K562 (cell line): ENCODE measurements at regions not wholly inside any gene's neighbourhood (a gene's known extent, or its start where the extent isn't known, plus 50 kb on each side); places are given as distances from the start of the nearest gene placed in this dataset.

Experiments used
- ATAC-seq: fragments of 200-7000 bp; cut with Tn5 transposase; 3 replicates; pipeline ENCODE4 v1.9.1; 2020; ENCODE audit warnings: moderate library complexity
- BruUV-seq: library from RNA; stranded (reverse); fragments of 400-500 nt; replicated peaks from 2 replicates; lab custom pipeline; 2021; lab: Mats Ljungman, UMichigan
- CTCF ChIA-PET: fragments of 300-600 bp; formaldehyde crosslinking; extraction: SDS; loops from one replicate; lab custom pipeline; 2021; ENCODE audit warnings: low intra/inter-chr PET ratio; lab: Yijun Ruan, JAX
- POLR2A ChIA-PET: fragments of 300-600, 350-650 bp; sonication (Branson Sonifier 250); formaldehyde crosslinking; extraction: SDS; loops from one replicate; lab custom pipeline; 2021; ENCODE audit warnings: antibody characterized with exemption, inconsistent platforms; lab: Yijun Ruan, JAX
- DNase-seq, 4 experiments: peaks; one replicate each; pipeline versions ENCODE4 v3.0.0 to v3.0.0-alpha.2; 2011 to 2018; ENCODE audit warnings: low spot score in 3 of 4, mixed read lengths in 3 of 4; ENCODE audit errors: extremely low read depth in 1 of 4
- FAIRE-seq: peaks from 2 replicates; lab custom pipeline; 2011; peaks lifted over from hg19 to GRCh38; lab: Jason Lieb, UNC
- H2AFZ ChIP-seq: 2 replicates; pipeline ENCODE4 v1.6.0; 2011; ENCODE audit warnings: low read depth, low read length, control low read depth, inconsistent platforms
- H3K27ac ChIP-seq: fragments of 200-600 bp; 3 replicates; pipeline ENCODE4 v1.8.0; 2011; ENCODE audit warnings: low read depth, mild to moderate bottlenecking, control low read depth, inconsistent platforms, low read length, moderate library complexity, mixed read lengths; ENCODE audit errors: extremely low read depth
- H3K27me3 ChIP-seq, 2 experiments: fragments of 300-600 bp in 1 of 2; 2 replicates in 1 of 2; 3 replicates in 1 of 2; pipeline versions ENCODE4 v1.6.0 to v1.8.0; 2011; ENCODE audit warnings: inconsistent platforms in 2 of 2, low read length in 2 of 2, mild to moderate bottlenecking in 1 of 2, mixed read lengths in 1 of 2, moderate library complexity in 1 of 2; ENCODE audit not compliant: control insufficient read depth in 2 of 2, insufficient read depth in 2 of 2
- H3K36me3 ChIP-seq: fragments of 300-600 bp; 3 replicates; pipeline ENCODE4 v1.8.0; 2011; ENCODE audit warnings: mild to moderate bottlenecking, low read length, inconsistent platforms; ENCODE audit not compliant: control insufficient read depth, insufficient read depth
- H3K4me1 ChIP-seq, 2 experiments: fragments of 200-600 bp in 1 of 2; replicated peaks in 1 of 2; 2 replicates in 1 of 2; 3 replicates in 1 of 2; pipeline versions ENCODE4 v1.5.1 to v1.8.0; 2011; ENCODE audit warnings: inconsistent platforms in 2 of 2, low read length in 2 of 2, mild to moderate bottlenecking in 1 of 2, mixed read lengths in 1 of 2, moderate library complexity in 1 of 2; ENCODE audit not compliant: control insufficient read depth in 2 of 2, insufficient read depth in 2 of 2
- H3K4me2 ChIP-seq: 2 replicates; pipeline ENCODE4 v1.6.1; 2011; ENCODE audit warnings: low read length, control low read depth, inconsistent platforms, mixed read lengths; ENCODE audit not compliant: insufficient read depth
- H3K4me3 ChIP-seq: fragments of 200-600 bp; sonication (generic), shearing (Covaris generic); 2 replicates; pipeline ENCODE4 v1.5.1; 2016; ENCODE audit warnings: control low read depth, inconsistent platforms
- H3K79me2 ChIP-seq: fragments of 200-600 bp; 3 replicates; pipeline ENCODE4 v1.8.0; 2011; ENCODE audit warnings: low read length, inconsistent platforms; ENCODE audit not compliant: control insufficient read depth, insufficient read depth
- H3K9ac ChIP-seq, 2 experiments: 2 replicates each; pipeline versions ENCODE4 v1.6.0 to v1.6.1; 2011; ENCODE audit warnings: low read depth in 2 of 2, low read length in 2 of 2, control low read depth in 1 of 2, inconsistent platforms in 1 of 2, mild to moderate bottlenecking in 1 of 2, mixed read lengths in 1 of 2; ENCODE audit not compliant: insufficient read depth in 1 of 2
- H3K9me1 ChIP-seq: one replicate; pipeline ENCODE4 v1.6.0; 2011; ENCODE audit warnings: inconsistent platforms, mild to moderate bottlenecking, low read length, moderate library complexity; ENCODE audit not compliant: control insufficient read depth, insufficient read depth
- H3K9me3 ChIP-seq: replicated peaks from 2 replicates; pipeline ENCODE4 v1.5.1; 2011; ENCODE audit warnings: low read depth, low read length, inconsistent platforms; ENCODE audit not compliant: control insufficient read depth, insufficient read depth
- H4K20me1 ChIP-seq: replicated peaks from 2 replicates; pipeline ENCODE4 v1.6.1; 2011; ENCODE audit warnings: low read length, inconsistent platforms, mixed read lengths; ENCODE audit not compliant: control insufficient read depth, insufficient read depth
- CBX8 ChIP-seq: fragments of 200-600 bp; sonication (generic); IDR thresholded peaks from 2 replicates; pipeline ENCODE4 v1.6.1; 2012; ENCODE audit warnings: borderline replicate concordance, mixed run types, low read depth, mild to moderate bottlenecking, moderate library complexity, mixed read lengths, low read length, control low read depth, inconsistent platforms; ENCODE audit not compliant: poor library complexity, severe bottlenecking; ENCODE audit errors: extremely low read depth
- CHD2 ChIP-seq: IDR thresholded peaks from 2 replicates; pipeline ENCODE4 v1.6.1; 2011; ENCODE audit warnings: low read depth, low read length
- HMG20B ChIP-seq: fragments of 250-450 bp; sonication (Bioruptor Pico); IDR thresholded peaks from 2 replicates; pipeline ENCODE4 v1.5.0; 2021; ENCODE audit warnings: mild to moderate bottlenecking
- HMGN3 ChIP-seq: IDR thresholded peaks from 2 replicates; pipeline ENCODE4 v1.6.1; 2011; ENCODE audit warnings: borderline replicate concordance, low read depth, mild to moderate bottlenecking, mixed read lengths, low read length; ENCODE audit not compliant: insufficient read length; ENCODE audit errors: extremely low read depth
- ILK ChIP-seq: fragments of 450-650 bp; IDR thresholded peaks from 2 replicates; pipeline ENCODE4 v1.6.1; 2016; ENCODE audit warnings: missing genetic modification characterization, low read depth, mild to moderate bottlenecking, missing compliant biosample characterization, moderate library complexity, borderline replicate concordance
- JUNB ChIP-seq: fragments of 450-650 bp; formaldehyde crosslinking; conservative IDR thresholded peaks from 2 replicates; pipeline ENCODE4 v1.4.0; 2020; ENCODE audit warnings: mild to moderate bottlenecking
- KAT7 ChIP-seq: sonication (generic); formaldehyde crosslinking; IDR thresholded peaks from 2 replicates; pipeline ENCODE4 v1.8.0; 2022; ENCODE audit warnings: missing genetic modification reagents, mild to moderate bottlenecking, borderline replicate concordance
- KLF6 ChIP-seq: fragments of 250-450 bp; sonication (Bioruptor Pico); IDR thresholded peaks from 2 replicates; pipeline ENCODE4 v1.4.0; 2020; ENCODE audit warnings: mild to moderate bottlenecking, moderate library complexity, borderline replicate concordance
- NCOR1 ChIP-seq: fragments of 450-650 bp; IDR thresholded peaks from 2 replicates; pipeline ENCODE4 v1.6.1; 2016; ENCODE audit warnings: mild to moderate bottlenecking, moderate library complexity
- NR2F6 ChIP-seq: fragments of 450-650 bp; formaldehyde crosslinking; IDR thresholded peaks from 2 replicates; pipeline ENCODE4 v1.4.0; 2020; ENCODE audit warnings: mild to moderate bottlenecking
- PHB2 ChIP-seq: fragments of 450-650 bp; IDR thresholded peaks from 2 replicates; pipeline ENCODE4 v1.6.1; 2017; ENCODE audit warnings: low read depth
- SRSF1 ChIP-seq: fragments of 200-400 bp; formaldehyde crosslinking; IDR thresholded peaks from 2 replicates; pipeline ENCODE4 v1.6.1; 2017; ENCODE audit warnings: mild to moderate bottlenecking, low read depth, low read length, moderate library complexity
- U2AF2 ChIP-seq: fragments of 200-400 bp; formaldehyde crosslinking; optimal IDR thresholded peaks from 2 replicates; pipeline ENCODE3; 2017; ENCODE audit warnings: low read depth, mild to moderate bottlenecking, low read length
- XRCC5 ChIP-seq: fragments of 200-400 bp; formaldehyde crosslinking; IDR thresholded peaks from 2 replicates; pipeline ENCODE4 v1.6.1; 2017; ENCODE audit warnings: low read depth, mild to moderate bottlenecking, low read length
- ZKSCAN8 ChIP-seq: fragments of 200-800 bp; sonication (Bioruptor generic); IDR thresholded peaks from 2 replicates; pipeline ENCODE4 v1.6.1; 2016; ENCODE audit warnings: missing genetic modification characterization, missing compliant biosample characterization
- ZNF197 ChIP-seq: fragments of 200-800 bp; sonication (Bioruptor generic); IDR thresholded peaks from 2 replicates; pipeline ENCODE4 v1.6.1; 2016; ENCODE audit warnings: low read depth, missing genetic modification characterization, missing compliant biosample characterization
- ZNF3 ChIP-seq: fragments of 250-450 bp; sonication (Bioruptor Pico); IDR thresholded peaks from 2 replicates; pipeline ENCODE4 v1.5.0; 2021; ENCODE audit warnings: mild to moderate bottlenecking, moderate library complexity
- ZNF583 ChIP-seq: fragments of 250-450 bp; sonication (Bioruptor Pico); IDR thresholded peaks from 2 replicates; pipeline ENCODE4 v1.4.0; 2020
- WGBS: fragments of 100-300 bp; shearing (Covaris generic); methylation state at CpG from one replicate; pipeline ENCODE4 v1.1.6; 2016; ENCODE audit warnings: low coverage, mixed read lengths; ENCODE audit not compliant: insufficient coverage; ENCODE audit errors: missing lambda C conversion rate; 5-methylcytosine and 5-hydroxymethylcytosine counted together
- in situ Hi-C: fragments of 300-500 bp; cut with MboI; formaldehyde crosslinking; loops from 4 replicates; pipeline ENCODE4 v1.15.0; 2018; ENCODE audit warnings: inconsistent platforms, mixed read lengths
- intact Hi-C: fragments of 100-400 bp; cut with micrococcal nuclease; formaldehyde crosslinking; loops from 2 replicates; pipeline ENCODE4 v1.14.2; 2022
- TF ChIP-seq, protein P1 (sequence below), 2 experiments: fragments of 450-650 bp; IDR thresholded peaks; 2 replicates each; pipeline ENCODE4 v1.6.1; 2018; ENCODE audit warnings: mild to moderate bottlenecking in 2 of 2, low read depth in 1 of 2; ENCODE audit not compliant: partially characterized antibody in 2 of 2

DNA sequence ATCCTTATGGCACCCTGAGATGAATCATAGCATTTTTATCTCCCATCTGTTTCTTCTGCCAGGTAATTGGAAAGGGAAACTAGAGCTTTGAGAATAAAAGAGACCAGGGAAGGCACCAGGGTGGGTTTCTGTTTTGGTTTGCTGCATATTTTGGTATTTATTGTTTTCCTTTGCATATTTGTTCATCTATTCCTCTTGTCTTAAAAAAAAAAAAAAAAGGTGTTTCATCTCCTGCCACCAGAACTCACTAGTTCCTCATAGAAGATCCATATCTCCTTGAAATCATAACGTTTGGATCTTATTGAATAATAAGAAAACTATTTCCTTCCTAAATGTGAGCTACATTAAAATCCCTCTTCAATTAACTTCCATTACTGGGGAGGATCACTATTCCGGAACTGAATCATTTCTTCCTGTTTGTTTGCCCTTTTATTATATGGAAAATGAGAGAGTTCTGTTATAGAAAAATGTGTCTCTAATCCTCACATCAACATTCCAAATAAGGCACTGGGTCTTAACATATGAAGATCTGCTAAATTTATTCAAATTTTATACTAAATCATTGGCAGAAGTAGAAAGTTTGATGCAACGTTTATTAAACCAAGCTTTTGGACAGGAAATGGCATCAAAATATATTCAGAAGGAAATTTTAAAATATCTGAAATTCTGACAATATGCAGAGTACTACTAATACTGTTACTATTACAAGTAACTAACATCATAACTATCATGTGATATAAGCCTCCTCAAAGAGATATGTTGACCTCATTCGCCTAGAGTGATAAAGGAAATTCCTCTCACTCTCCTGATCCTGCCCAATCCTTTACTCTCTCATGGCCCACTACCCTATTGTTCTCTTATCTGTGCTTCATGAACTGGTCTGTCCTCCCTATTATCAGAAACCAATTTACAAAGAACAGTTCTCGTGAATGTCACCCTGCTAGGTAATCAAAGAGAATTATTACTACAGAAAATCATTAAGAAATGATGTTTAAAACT lies 229.4 kb upstream of the RSPO3 start:
- no peak overlapping the region for H3K9ac ChIP-seq
- FAIRE-seq (no peak), DNase-seq (no peak), ATAC-seq (no peak)
- H3K9me1 ChIP-seq = no peaks in the 10 kb centered on the region
- H3K36me3 ChIP-seq = no peaks in the 10 kb centered on the region
- no peak overlapping the region for H3K4me2 ChIP-seq
- ChIA-PET POLR2A (no interaction called here), CTCF (no interaction called here)
- H3K4me1 ChIP-seq = no peaks in the 10 kb centered on the region
- TF ChIP-seq ILK (tag) = no peak
- TF ChIP-seq JUNB (CRISPR knock-in tag) = no peak
- no peak for TF ChIP-seq CHD2
- TF ChIP-seq SRSF1 = no peak
- TF ChIP-seq XRCC5 = no peak
- no peak for TF ChIP-seq PHB2
- TF ChIP-seq, protein P1, sequence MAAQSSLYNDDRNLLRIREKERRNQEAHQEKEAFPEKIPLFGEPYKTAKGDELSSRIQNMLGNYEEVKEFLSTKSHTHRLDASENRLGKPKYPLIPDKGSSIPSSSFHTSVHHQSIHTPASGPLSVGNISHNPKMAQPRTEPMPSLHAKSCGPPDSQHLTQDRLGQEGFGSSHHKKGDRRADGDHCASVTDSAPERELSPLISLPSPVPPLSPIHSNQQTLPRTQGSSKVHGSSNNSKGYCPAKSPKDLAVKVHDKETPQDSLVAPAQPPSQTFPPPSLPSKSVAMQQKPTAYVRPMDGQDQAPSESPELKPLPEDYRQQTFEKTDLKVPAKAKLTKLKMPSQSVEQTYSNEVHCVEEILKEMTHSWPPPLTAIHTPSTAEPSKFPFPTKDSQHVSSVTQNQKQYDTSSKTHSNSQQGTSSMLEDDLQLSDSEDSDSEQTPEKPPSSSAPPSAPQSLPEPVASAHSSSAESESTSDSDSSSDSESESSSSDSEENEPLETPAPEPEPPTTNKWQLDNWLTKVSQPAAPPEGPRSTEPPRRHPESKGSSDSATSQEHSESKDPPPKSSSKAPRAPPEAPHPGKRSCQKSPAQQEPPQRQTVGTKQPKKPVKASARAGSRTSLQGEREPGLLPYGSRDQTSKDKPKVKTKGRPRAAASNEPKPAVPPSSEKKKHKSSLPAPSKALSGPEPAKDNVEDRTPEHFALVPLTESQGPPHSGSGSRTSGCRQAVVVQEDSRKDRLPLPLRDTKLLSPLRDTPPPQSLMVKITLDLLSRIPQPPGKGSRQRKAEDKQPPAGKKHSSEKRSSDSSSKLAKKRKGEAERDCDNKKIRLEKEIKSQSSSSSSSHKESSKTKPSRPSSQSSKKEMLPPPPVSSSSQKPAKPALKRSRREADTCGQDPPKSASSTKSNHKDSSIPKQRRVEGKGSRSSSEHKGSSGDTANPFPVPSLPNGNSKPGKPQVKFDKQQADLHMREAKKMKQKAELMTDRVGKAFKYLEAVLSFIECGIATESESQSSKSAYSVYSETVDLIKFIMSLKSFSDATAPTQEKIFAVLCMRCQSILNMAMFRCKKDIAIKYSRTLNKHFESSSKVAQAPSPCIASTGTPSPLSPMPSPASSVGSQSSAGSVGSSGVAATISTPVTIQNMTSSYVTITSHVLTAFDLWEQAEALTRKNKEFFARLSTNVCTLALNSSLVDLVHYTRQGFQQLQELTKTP (IDR thresholded peaks at IDR 0.05; ENCODE audit: low read depth in 1 of 2, partially characterized antibody in 2 of 2) = no peak
- no peak for TF ChIP-seq HMG20B (CRISPR knock-in tag)
- no peak for TF ChIP-seq NR2F6
- no peak for TF ChIP-seq ZNF3 (CRISPR knock-in tag)
- TF ChIP-seq KLF6 (CRISPR knock-in tag) = no peak
- TF ChIP-seq U2AF2 = no peak
- no peak for TF ChIP-seq NCOR1
- TF ChIP-seq KAT7 (CRISPR knock-in tag) = no peak
- TF ChIP-seq ZKSCAN8 (CRISPR knock-in tag) = no peak
- TF ChIP-seq ZNF197 (CRISPR knock-in tag) = no peak
- TF ChIP-seq CBX8 = no peak
- no peak for TF ChIP-seq ZNF583
- no peak for TF ChIP-seq HMGN3
- H3K27ac ChIP-seq = no peak overlapping the region
- H3K9me3 ChIP-seq = no peaks in the 10 kb centered on the region
- no peak overlapping the region for H2AFZ ChIP-seq
- H3K4me3 ChIP-seq = no peak overlapping the region
- WGBS = 2% methylated on average over 5 of the region's 5 CpGs
- BruUV-seq = no TSS peak
- no peaks in the 10 kb centered on the region for H3K79me2 ChIP-seq
- no peaks in the 10 kb centered on the region for H3K27me3 ChIP-seq
- in situ Hi-C loops = no loop called here
- intact Hi-C loops = no loop called here
- H4K20me1 ChIP-seq = no peaks in the 10 kb centered on the region
